Immature natural killer cell (primary cell): ENCODE measurements at regions not wholly inside any gene's neighbourhood (a gene's known extent, or its start where the extent isn't known, plus 50 kb on each side); places are given as distances from the start of the nearest gene placed in this dataset.

Source experiments
- DNase-seq, 3 donors: peaks; one replicate each; pipeline ENCODE4 v3.0.0; 2022; ENCODE audit warnings: mixed read lengths in 1 of 3
- H3K27ac Mint-ChIP-seq, 6 donors: one replicate each; pipeline ENCODE4 v1.8.0; 2020; ENCODE audit warnings: mixed read lengths in 6 of 6, mild to moderate bottlenecking in 5 of 6, inconsistent platforms in 4 of 6, moderate library complexity in 3 of 6
- H3K27me3 Mint-ChIP-seq, 3 donors: one replicate each; pipeline ENCODE4 v1.8.0; 2020 to 2021; ENCODE audit warnings: low read depth in 3 of 3, mild to moderate bottlenecking in 3 of 3, mixed read lengths in 3 of 3, moderate library complexity in 3 of 3, inconsistent platforms in 1 of 3
- H3K36me3 Mint-ChIP-seq, 3 donors: one replicate each; pipeline ENCODE4 v1.8.0; 2020; ENCODE audit warnings: mixed read lengths in 3 of 3, inconsistent platforms in 2 of 3, mild to moderate bottlenecking in 2 of 3
- H3K4me1 Mint-ChIP-seq, 2 donors: one replicate each; pipeline ENCODE4 v1.8.0; 2020; ENCODE audit warnings: inconsistent platforms in 2 of 2, mild to moderate bottlenecking in 2 of 2, mixed read lengths in 2 of 2, moderate library complexity in 1 of 2
- H3K4me3 Mint-ChIP-seq, 5 donors: one replicate each; pipeline ENCODE4 v1.8.0; 2020; ENCODE audit warnings: mild to moderate bottlenecking in 5 of 5, mixed read lengths in 5 of 5, inconsistent platforms in 3 of 5, moderate library complexity in 3 of 5
- H3K9me3 Mint-ChIP-seq, 6 donors: one replicate each; pipeline ENCODE4 v1.8.0; 2020; ENCODE audit warnings: mild to moderate bottlenecking in 6 of 6, mixed read lengths in 6 of 6, inconsistent platforms in 4 of 6, moderate library complexity in 3 of 6

DNA sequence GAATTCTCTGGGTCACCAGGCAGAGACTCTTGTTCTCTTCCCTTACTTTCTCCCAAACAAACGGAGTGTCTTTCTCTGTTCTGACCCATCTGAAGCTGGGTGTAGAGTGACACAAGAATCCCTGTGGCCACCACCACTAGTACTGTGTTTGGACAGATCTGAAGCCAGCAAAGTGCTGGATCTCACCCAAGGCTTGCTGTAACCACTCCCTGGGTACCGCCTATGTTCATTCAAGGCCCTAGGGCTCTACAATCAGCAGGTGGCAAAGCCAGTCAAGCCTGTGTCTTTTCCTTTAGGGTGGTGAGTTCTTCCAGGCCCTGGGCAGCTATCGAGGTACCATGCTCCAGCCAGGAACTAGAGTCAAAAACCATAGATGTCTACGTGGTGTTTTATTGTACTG lies 149.2 kb upstream of the CTNNB1 start:
- Mint-ChIP-seq H3K27me3 (peaks cover 0 to 2% (median 0%) of the 10 kb centered on the region in 3 donors), H3K9me3 (peaks cover 0 to 2% (median 0%) of the 10 kb centered on the region in 6 donors), H3K27ac (no peak overlapping the region), H3K36me3 (no peaks in the 10 kb centered on the region), H3K4me3 (no peak overlapping the region), H3K4me1 (no peaks in the 10 kb centered on the region)
- DNase-seq = no peak

DNA sequence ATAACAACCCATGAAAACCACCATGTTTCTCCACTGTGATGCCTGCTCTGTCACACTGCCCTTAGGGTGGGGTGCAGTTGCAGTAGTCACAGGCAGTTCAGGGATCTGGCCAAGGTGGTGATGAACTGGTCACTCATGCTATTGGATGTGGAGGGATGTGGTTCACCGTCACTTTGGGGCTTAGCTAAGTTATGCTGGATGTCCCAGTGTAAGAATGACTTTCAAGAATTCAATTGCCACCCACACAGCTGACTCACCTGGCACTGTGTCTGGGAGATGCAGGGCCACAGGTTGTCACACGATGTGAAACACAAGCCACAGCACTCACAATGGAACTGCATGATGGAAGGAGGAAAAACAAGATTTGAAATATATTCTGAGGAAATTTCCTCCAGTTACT lies 146.1 kb upstream of the CTNNB1 start:
- H3K4me1 Mint-ChIP-seq = no peaks in the 10 kb centered on the region
- no peaks in the 10 kb centered on the region for H3K36me3 Mint-ChIP-seq
- H3K27ac Mint-ChIP-seq = no peak overlapping the region
- peaks cover 0 to 2% (median 0%) of the 10 kb centered on the region in 3 donors for H3K27me3 Mint-ChIP-seq
- H3K4me3 Mint-ChIP-seq = no peak overlapping the region
- no peak for DNase-seq
- H3K9me3 Mint-ChIP-seq = peaks cover 0 to 2% (median 0%) of the 10 kb centered on the region in 6 donors

DNA sequence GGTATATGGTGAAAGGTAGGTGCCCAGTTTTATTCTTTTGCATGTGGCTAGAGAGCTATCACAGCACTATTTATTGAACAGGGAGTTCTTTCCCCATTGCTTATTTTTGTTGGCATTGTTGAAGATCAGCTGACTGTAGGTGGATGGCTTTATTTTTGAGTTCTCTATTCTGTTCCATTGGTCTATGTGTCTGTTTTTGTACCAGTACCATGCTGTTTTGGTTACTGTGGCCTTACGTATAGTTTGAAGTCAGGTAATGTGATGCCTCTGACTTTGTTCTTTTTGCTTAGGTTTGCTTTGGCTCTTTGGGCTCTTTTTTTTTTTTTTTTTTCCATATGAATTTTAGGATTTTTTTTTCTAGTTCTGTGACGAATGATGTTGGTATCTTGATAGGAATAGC lies 139.2 kb upstream of the CTNNB1 start:
- no peak for DNase-seq
- peaks cover 4 to 7% (median 7%) of the 10 kb centered on the region in 3 donors for H3K27me3 Mint-ChIP-seq
- H3K36me3 Mint-ChIP-seq = no peaks in the 10 kb centered on the region
- no peak overlapping the region for H3K4me3 Mint-ChIP-seq
- H3K9me3 Mint-ChIP-seq = peaks cover 0 to 2% (median 0%) of the 10 kb centered on the region in 6 donors
- H3K4me1 Mint-ChIP-seq = no peaks in the 10 kb centered on the region
- no peak overlapping the region for H3K27ac Mint-ChIP-seq

DNA sequence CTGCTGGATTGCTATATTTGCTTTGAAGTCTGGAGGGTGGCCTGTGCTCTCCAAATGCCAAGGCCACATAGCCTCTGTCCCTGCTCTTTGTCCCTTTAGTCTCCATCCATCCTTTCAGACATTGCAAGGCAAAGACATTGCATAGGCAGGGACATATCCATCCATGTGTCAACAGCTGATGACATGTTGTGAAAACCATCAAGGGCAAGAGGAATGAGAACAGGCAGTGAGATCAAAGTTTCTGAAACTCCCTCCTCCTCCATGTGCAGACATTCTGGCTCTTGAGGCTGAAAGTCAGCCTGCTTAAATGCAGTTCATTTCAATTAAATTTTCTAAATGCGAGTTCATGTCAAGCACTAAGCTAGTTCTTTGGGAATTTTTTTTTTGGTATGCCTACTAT lies 135.2 kb upstream of the CTNNB1 start:
- Mint-ChIP-seq H3K36me3 (no peaks in the 10 kb centered on the region), H3K27me3 (peaks cover 4 to 14% (median 7%) of the 10 kb centered on the region in 3 donors), H3K4me3 (no peak overlapping the region), H3K4me1 (no peaks in the 10 kb centered on the region), H3K9me3 (peaks cover 0 to 2% (median 0%) of the 10 kb centered on the region in 6 donors), H3K27ac (no peak overlapping the region)
- DNase-seq = no peak

DNA sequence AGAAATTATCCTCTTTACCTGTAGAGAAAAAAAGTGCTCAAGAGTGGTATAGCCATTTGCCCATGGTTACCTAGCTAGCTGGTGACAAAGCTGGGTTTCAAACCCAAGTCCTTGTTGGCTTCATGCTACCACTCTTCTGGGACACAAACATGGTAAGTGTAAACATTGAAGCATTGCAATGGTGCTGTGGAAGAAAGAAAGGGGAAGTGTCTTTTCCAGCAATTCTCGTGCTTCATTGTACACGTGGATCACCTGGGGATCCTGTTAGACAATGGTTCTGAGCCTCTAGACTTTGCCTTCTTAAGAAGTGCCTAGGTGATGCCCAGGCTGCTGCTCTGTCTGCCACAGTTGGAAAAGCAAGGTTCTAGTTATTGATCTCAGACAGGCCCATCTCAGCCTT lies 134.8 kb upstream of the CTNNB1 start:
- peaks cover 0 to 2% (median 0%) of the 10 kb centered on the region in 6 donors for H3K9me3 Mint-ChIP-seq
- H3K27me3 Mint-ChIP-seq = peaks cover 4 to 13% (median 7%) of the 10 kb centered on the region in 3 donors

DNA sequence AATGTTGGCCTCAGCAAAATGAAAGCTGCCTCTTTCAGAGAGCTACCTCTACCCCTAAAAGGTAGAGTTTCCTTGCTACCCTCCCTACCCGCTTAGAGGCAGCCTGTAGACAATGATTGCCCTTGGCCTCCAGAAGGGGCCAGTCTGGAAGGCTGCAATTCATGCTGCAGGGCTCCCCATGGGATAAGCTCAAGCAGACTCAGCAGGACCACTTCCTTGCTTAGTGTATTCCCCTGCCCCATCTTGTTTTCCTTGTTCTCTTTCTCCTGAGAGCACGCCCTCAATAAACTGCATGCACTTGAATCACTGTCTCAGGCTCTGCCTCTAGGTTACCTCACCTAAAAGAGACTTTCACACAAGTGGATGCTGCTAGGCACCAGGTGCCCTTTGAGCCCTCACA lies 134.0 kb upstream of the CTNNB1 start:
- no peaks in the 10 kb centered on the region for H3K36me3 Mint-ChIP-seq
- no peak overlapping the region for H3K4me3 Mint-ChIP-seq
- no peak for DNase-seq
- no peaks in the 10 kb centered on the region for H3K4me1 Mint-ChIP-seq
- H3K27ac Mint-ChIP-seq = no peak overlapping the region
- peaks cover 0 to 2% (median 0%) of the 10 kb centered on the region in 6 donors for H3K9me3 Mint-ChIP-seq
- peaks cover 4 to 13% (median 5%) of the 10 kb centered on the region in 3 donors for H3K27me3 Mint-ChIP-seq

More for the DNA sequence above, 134.8 kb upstream of the CTNNB1 start:
- Mint-ChIP-seq H3K27ac (no peak overlapping the region), H3K4me1 (no peaks in the 10 kb centered on the region), H3K4me3 (no peak overlapping the region), H3K36me3 (no peaks in the 10 kb centered on the region)
- DNase-seq = no peak

DNA sequence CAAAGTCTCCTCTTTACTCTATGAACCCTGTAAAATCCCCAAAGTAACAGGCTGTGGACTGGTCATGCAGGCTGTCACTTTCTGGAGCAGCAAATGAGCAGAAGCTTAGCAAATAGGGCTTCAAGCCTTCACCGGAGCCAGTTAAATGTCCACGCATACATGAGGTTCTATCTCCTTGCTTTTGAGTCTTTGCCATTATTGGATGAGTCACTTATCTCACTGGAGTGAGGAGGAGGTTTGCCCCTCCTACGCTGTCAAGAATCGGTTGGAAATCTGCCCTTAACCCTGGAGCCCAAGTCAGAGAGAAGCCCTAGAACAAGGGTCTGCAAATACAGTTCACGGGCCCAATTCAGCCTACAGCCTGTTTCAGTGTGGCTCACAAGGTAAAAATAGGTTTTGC lies 126.1 kb upstream of the CTNNB1 start:
- H3K9me3 Mint-ChIP-seq = no peaks in the 10 kb centered on the region
- DNase-seq = no peak
- no peak overlapping the region for H3K27ac Mint-ChIP-seq
- H3K27me3 Mint-ChIP-seq = peaks cover 3 to 8% (median 3%) of the 10 kb centered on the region in 3 donors
- H3K4me3 Mint-ChIP-seq = no peak overlapping the region
- H3K4me1 Mint-ChIP-seq = no peaks in the 10 kb centered on the region
- H3K36me3 Mint-ChIP-seq = no peaks in the 10 kb centered on the region

DNA sequence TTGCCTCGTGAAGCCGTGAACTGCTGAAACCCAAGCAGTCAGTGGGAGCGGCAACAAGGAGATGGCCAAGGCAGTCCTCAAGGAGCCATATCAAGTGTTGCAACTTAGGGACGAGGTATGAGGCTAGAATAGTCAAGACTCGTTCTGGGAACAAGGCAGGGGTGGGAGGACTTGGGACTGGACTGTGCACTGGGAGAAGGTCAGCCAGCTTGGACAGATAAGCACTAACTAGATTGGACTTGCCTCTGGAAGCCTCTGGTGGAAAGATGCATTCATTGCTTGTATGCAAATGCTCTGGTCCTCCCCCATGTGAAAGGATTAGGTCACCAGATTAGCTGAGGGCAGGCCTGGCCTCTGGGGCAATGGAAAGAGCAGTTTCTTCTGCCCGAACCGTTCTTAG lies 123.3 kb upstream of the CTNNB1 start:
- Mint-ChIP-seq H3K36me3 (no peaks in the 10 kb centered on the region), H3K9me3 (no peaks in the 10 kb centered on the region), H3K27ac (no peak overlapping the region), H3K4me1 (no peaks in the 10 kb centered on the region), H3K27me3 (peaks cover 3 to 11% (median 3%) of the 10 kb centered on the region in 3 donors), H3K4me3 (no peak overlapping the region)
- DNase-seq = no peak

DNA sequence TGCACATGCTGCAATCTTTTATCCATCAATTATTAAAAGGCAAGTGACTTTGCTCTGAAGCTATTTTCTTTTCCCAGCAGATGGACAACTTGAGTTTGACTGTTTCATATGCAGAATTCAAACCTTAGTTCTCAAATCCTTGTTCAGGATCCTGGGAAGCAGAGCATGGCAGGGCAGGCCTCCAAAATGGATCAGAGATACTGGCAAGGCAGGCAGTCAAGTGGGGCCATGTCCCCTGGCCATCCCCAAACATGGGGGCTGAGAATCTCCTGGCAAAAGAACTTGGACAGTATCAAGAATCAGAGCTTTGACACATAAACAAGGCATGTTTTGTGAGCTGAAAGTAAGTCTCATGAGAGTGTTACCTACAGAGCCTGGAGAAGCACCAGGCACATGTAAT lies 122.9 kb upstream of the CTNNB1 start:
- H3K4me1 Mint-ChIP-seq = no peaks in the 10 kb centered on the region
- H3K36me3 Mint-ChIP-seq = no peaks in the 10 kb centered on the region
- H3K9me3 Mint-ChIP-seq = no peaks in the 10 kb centered on the region
- H3K27me3 Mint-ChIP-seq = peaks cover 3 to 11% (median 5%) of the 10 kb centered on the region in 3 donors
- DNase-seq = no peak
- no peak overlapping the region for H3K4me3 Mint-ChIP-seq
- H3K27ac Mint-ChIP-seq = no peak overlapping the region

DNA sequence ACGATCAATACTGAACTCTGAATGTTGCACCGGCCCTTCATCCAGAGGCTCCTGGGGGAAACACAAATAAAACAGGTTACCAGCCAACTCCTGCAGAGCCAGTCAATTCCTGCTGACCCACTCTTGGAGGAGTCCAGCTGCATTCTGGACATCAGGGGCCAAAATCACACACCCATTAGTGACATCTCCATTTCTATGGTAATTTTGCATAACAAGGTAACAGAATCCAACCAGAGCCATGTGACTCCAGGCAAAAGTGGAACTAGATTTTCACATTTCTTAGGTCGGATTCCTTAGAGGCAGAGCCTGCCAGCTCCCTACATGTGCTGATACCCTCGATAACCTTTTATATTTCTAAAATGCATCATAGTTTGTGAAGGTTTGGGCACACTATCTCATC lies 119.2 kb upstream of the CTNNB1 start:
- no peak for DNase-seq
- Mint-ChIP-seq H3K4me1 (no peaks in the 10 kb centered on the region), H3K9me3 (no peaks in the 10 kb centered on the region), H3K27ac (no peak overlapping the region), H3K36me3 (no peaks in the 10 kb centered on the region), H3K27me3 (peaks cover 3 to 8% (median 7%) of the 10 kb centered on the region in 3 donors), H3K4me3 (no peak overlapping the region)

DNA sequence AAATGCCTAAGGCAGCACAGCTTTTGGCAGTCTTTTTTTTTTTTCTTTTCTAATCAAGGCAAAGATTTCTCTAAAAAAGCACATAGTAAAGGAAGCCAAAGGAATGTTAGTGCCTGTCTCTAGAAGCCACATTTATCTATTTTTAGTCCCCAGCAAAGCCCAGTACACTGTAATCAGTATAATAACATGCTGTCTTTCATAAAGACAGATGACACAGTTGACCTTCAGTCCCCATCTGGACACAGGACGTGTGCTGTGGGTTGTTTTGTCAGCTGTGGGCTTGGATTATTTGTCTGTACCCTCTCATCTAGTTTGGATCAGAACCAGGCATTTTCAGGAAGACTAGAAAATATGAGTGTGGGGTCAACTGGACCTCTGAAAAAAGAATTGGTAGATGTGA lies 110.4 kb upstream of the CTNNB1 start:
- H3K27ac Mint-ChIP-seq = no peak overlapping the region

DNA sequence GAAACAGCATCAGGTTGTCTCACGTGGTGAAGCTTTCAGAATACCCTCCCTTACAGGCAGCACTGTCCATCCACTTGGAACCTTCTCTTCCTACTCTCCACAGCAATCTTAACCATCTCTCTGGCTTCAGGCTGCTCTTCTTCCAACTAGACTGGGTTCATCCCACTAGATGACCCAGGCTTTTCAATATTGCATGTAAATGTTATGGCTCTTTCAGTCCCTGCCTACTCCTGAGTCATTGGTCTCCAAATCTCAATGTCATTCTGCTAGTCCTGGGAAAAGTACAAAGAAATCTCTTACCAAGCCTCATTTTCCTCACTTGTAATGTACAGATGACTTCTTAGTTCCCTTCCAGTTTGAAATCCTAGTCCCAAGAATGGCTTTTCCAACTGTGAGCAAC lies 109.7 kb upstream of the CTNNB1 start:
- H3K27me3 Mint-ChIP-seq = peaks cover 3 to 8% (median 5%) of the 10 kb centered on the region in 3 donors
- no peaks in the 10 kb centered on the region for H3K36me3 Mint-ChIP-seq
- H3K4me1 Mint-ChIP-seq = no peaks in the 10 kb centered on the region
- H3K4me3 Mint-ChIP-seq = no peak overlapping the region
- no peak for DNase-seq
- H3K9me3 Mint-ChIP-seq = no peaks in the 10 kb centered on the region
- H3K27ac Mint-ChIP-seq = no peak overlapping the region

More for the DNA sequence above, 110.4 kb upstream of the CTNNB1 start:
- no peak for DNase-seq
- Mint-ChIP-seq H3K36me3 (no peaks in the 10 kb centered on the region), H3K4me1 (no peaks in the 10 kb centered on the region), H3K27me3 (peaks cover 3 to 5% (median 5%) of the 10 kb centered on the region in 3 donors), H3K9me3 (no peaks in the 10 kb centered on the region), H3K4me3 (no peak overlapping the region)

DNA sequence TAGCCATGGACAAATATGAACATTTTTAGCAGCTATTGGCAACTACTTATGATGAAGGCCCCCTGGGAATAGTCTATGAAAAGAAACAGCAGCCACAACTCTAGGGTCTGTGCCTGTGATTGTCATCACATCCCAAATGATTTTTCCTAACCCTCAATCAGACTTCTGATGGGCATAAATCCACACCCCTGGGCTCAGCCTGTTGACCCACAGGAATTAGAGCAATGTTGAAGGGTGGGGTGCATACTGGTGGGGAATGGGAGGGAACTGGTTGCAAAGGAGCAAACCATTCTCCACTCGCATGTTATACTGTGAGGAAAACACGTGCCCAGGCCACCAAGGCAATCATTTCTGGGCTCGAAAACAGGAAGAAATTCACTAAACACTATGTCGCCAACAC lies 106.5 kb upstream of the CTNNB1 start:
- H3K4me1 Mint-ChIP-seq = no peaks in the 10 kb centered on the region
- no peak overlapping the region for H3K27ac Mint-ChIP-seq
- H3K9me3 Mint-ChIP-seq = no peaks in the 10 kb centered on the region
- no peaks in the 10 kb centered on the region for H3K36me3 Mint-ChIP-seq
- DNase-seq = no peak
- peaks cover 4 to 9% (median 7%) of the 10 kb centered on the region in 3 donors for H3K27me3 Mint-ChIP-seq
- no peak overlapping the region for H3K4me3 Mint-ChIP-seq

DNA sequence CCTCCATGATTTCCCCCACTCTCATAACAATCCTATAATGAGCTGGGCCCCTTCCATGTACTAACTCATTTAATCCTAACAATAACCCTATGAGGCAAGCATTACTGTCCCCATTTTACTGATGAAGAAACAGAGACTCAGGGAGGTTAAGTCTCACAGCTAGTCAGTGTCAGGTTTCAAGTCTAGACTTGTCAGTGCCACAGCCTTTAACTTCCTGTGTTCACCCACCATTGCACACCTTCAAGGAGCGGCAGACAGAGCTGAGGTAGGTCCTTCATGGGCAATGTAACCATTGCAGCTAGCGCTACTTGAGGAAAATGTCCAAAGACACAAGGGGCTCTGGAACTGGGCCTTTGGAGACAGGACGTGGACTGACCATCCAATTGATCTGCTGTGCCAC lies 105.8 kb upstream of the CTNNB1 start:
- peaks cover 4 to 10% (median 9%) of the 10 kb centered on the region in 3 donors for H3K27me3 Mint-ChIP-seq
- H3K27ac Mint-ChIP-seq = no peak overlapping the region
- H3K4me3 Mint-ChIP-seq = no peak overlapping the region
- H3K4me1 Mint-ChIP-seq = no peaks in the 10 kb centered on the region
- no peak for DNase-seq
- H3K36me3 Mint-ChIP-seq = peaks cover 0 to 4% (median 0%) of the 10 kb centered on the region in 3 donors
- H3K9me3 Mint-ChIP-seq = no peaks in the 10 kb centered on the region

DNA sequence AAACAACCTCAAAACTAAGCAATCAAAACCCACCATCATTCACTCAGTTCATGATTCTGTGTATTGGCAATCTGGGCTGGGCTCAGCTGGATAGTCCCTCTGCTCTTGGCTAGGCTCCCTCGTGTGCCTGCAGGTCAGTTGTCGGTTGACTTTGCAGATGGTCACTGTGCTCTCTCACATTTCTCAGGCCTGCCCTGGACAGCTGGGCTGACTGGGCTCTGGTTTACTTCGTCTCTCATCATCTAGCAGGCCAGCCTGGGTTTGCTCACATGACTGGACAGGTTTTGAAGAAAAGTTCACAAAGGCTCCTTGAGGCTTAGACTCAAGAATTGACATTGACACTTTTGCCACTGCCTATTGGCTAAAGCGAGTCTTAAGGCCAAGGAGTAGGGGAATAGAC lies 105.0 kb upstream of the CTNNB1 start:
- peaks cover 0 to 4% (median 0%) of the 10 kb centered on the region in 3 donors for H3K36me3 Mint-ChIP-seq
- no peak overlapping the region for H3K4me3 Mint-ChIP-seq
- H3K9me3 Mint-ChIP-seq = no peaks in the 10 kb centered on the region
- peaks cover 3 to 10% (median 8%) of the 10 kb centered on the region in 3 donors for H3K27me3 Mint-ChIP-seq
- no peak overlapping the region for H3K27ac Mint-ChIP-seq
- DNase-seq = no peak
- no peaks in the 10 kb centered on the region for H3K4me1 Mint-ChIP-seq
